Endothelial cell of umbilical vein (primary cell): ENCODE measurements at regions not wholly inside any gene's neighbourhood (a gene's known extent, or its start where the extent isn't known, plus 50 kb on each side); places are given as distances from the start of the nearest gene placed in this dataset.

Source experiments
- BruUV-seq: library from RNA; stranded (reverse); fragments of 400-500 nt; replicated peaks from 2 replicates; lab custom pipeline; 2021; lab: Mats Ljungman, UMichigan
- CTCF ChIA-PET: fragments of 300-600, 350-600 bp; sonication (Branson Sonifier 250); formaldehyde crosslinking; loops from one replicate; lab custom pipeline; 2021; ENCODE audit warnings: antibody characterized with exemption, inconsistent platforms; lab: Charles Lee
- POLR2A ChIA-PET: fragments of 300-600, 350-600 bp; sonication (Branson Sonifier 250); formaldehyde crosslinking; loops from one replicate; lab custom pipeline; 2021; ENCODE audit warnings: antibody characterized with exemption, inconsistent platforms; lab: Charles Lee
- DNase-seq: peaks from one replicate; pipeline ENCODE4 v3.0.0-alpha.2; 2011; ENCODE audit warnings: low read depth, low spot score
- FAIRE-seq: peaks from 2 replicates; lab custom pipeline; 2011; peaks lifted over from hg19 to GRCh38; lab: Jason Lieb, UNC
- H2AFZ ChIP-seq: 2 replicates; pipeline ENCODE4 v1.6.0; 2012; ENCODE audit warnings: low read depth, low read length, control low read depth, inconsistent platforms
- H3K27ac ChIP-seq: 2 replicates; pipeline ENCODE4 v1.5.1; 2011; ENCODE audit warnings: low read depth, mild to moderate bottlenecking, control low read depth, low read length, moderate library complexity; ENCODE audit not compliant: insufficient read depth
- H3K27me3 ChIP-seq, 2 experiments: 2 replicates each; pipeline versions ENCODE4 v1.6.0 to v1.6.1; 2011; ENCODE audit warnings: low read length in 2 of 2, mixed read lengths in 1 of 2; ENCODE audit not compliant: control insufficient read depth in 2 of 2, insufficient read depth in 2 of 2
- H3K36me3 ChIP-seq, 2 experiments: 2 replicates in 1 of 2; 3 replicates in 1 of 2; pipeline ENCODE4 v1.5.1; 2011; ENCODE audit warnings: low read length in 2 of 2, mild to moderate bottlenecking in 1 of 2, moderate library complexity in 1 of 2; ENCODE audit not compliant: control insufficient read depth in 2 of 2, insufficient read depth in 2 of 2; ENCODE audit errors: extremely low read depth in 1 of 2
- H3K4me1 ChIP-seq: 3 replicates; pipeline ENCODE4 v1.5.1; 2011; ENCODE audit warnings: mild to moderate bottlenecking, low read length; ENCODE audit not compliant: control insufficient read depth, insufficient read depth; ENCODE audit errors: extremely low read depth
- H3K4me2 ChIP-seq: 2 replicates; pipeline ENCODE4 v1.6.1; 2011; ENCODE audit warnings: low read length, control low read depth, mixed read lengths; ENCODE audit not compliant: insufficient read depth
- H3K4me3 ChIP-seq, 3 experiments: fragments of 200-600 bp in 1 of 3; sonication (generic), shearing (Covaris generic) in 1 of 3; replicated peaks in 1 of 3; 2 replicates each; pipeline ENCODE4 v1.5.1; 2011 to 2016; ENCODE audit warnings: control low read depth in 3 of 3, low read length in 3 of 3, mild to moderate bottlenecking in 2 of 3, inconsistent platforms in 1 of 3, low read depth in 1 of 3, moderate library complexity in 1 of 3; ENCODE audit not compliant: insufficient read depth in 1 of 3
- H3K79me2 ChIP-seq: 2 replicates; pipeline ENCODE4 v1.6.0; 2012; ENCODE audit warnings: low read length, inconsistent platforms; ENCODE audit not compliant: control insufficient read depth, insufficient read depth
- H3K9ac ChIP-seq: replicated peaks from 2 replicates; pipeline ENCODE3; 2011; ENCODE audit warnings: low read length, control low read depth; ENCODE audit not compliant: insufficient read depth; ENCODE audit errors: extremely low read depth
- H3K9me1 ChIP-seq: replicated peaks from 3 replicates; pipeline ENCODE4 v1.6.0; 2011; ENCODE audit warnings: mild to moderate bottlenecking, low read length; ENCODE audit not compliant: control insufficient read depth, insufficient read depth; ENCODE audit errors: extremely low read depth
- H3K9me3 ChIP-seq: replicated peaks from 2 replicates; pipeline ENCODE4 v1.5.1; 2012; ENCODE audit warnings: low read length, inconsistent platforms; ENCODE audit not compliant: control insufficient read depth, insufficient read depth
- H4K20me1 ChIP-seq: replicated peaks from 2 replicates; pipeline ENCODE3; 2011; ENCODE audit warnings: mild to moderate bottlenecking, low read length; ENCODE audit not compliant: control insufficient read depth, insufficient read depth; ENCODE audit errors: extremely low read depth
- CTCF ChIP-seq, 2 donors: IDR thresholded peaks; 1 replicate in 1 of 2; 2 replicates in 1 of 2; pipeline ENCODE4 v1.5.1; 2011; ENCODE audit warnings: low read length in 2 of 2, mild to moderate bottlenecking in 2 of 2, moderate library complexity in 2 of 2, control low read depth in 1 of 2, inconsistent platforms in 1 of 2, low read depth in 1 of 2; ENCODE audit not compliant: insufficient read depth in 1 of 2; ENCODE audit errors: extremely low read depth in 1 of 2
- FOS ChIP-seq: IDR thresholded peaks from 2 replicates; pipeline ENCODE4 v1.6.1; 2011; ENCODE audit warnings: mild to moderate bottlenecking, low read length, moderate library complexity, borderline replicate concordance; ENCODE audit not compliant: insufficient read depth
- GATA2 ChIP-seq: IDR thresholded peaks from 2 replicates; pipeline ENCODE4 v1.7.0; 2011; ENCODE audit warnings: low read depth, mild to moderate bottlenecking, moderate library complexity, mixed read lengths, low read length; ENCODE audit not compliant: insufficient read length, insufficient read depth
- JUN ChIP-seq: IDR thresholded peaks from 2 replicates; pipeline ENCODE4 v1.6.1; 2011; ENCODE audit warnings: borderline replicate concordance, low read depth; ENCODE audit not compliant: insufficient read length, insufficient read depth
- MYC ChIP-seq: IDR thresholded peaks from one replicate; pipeline ENCODE4 v1.6.1; 2011; ENCODE audit warnings: mild to moderate bottlenecking, low read depth, low read length
- POLR2AphosphoS5 ChIP-seq: IDR thresholded peaks from 2 replicates; pipeline ENCODE4 v1.6.1; 2012; ENCODE audit warnings: low read depth, mild to moderate bottlenecking, control low read depth, low read length, moderate library complexity; ENCODE audit not compliant: insufficient read depth
- dilution Hi-C: fragments of 300-500 bp; cut with MboI; formaldehyde crosslinking; loops from one replicate; pipeline ENCODE4 v1.15.0; 2019; ENCODE audit warnings: low sequenced_read_pairs; ENCODE audit not compliant: extremely low pct_ligation_motif_present
- intact Hi-C: fragments of 100-400 bp; cut with micrococcal nuclease; formaldehyde crosslinking; loops from one replicate; pipeline ENCODE4 v1.10.0; 2022

GRCh38 chr9:99680191-99680590 is 141.5 kb upstream of the NR4A3 start:
- Histone ChIP-seq H3K9me1 (no peaks in the 10 kb centered on the region), H3K79me2 (no peaks in the 10 kb centered on the region), H3K9ac (no peak overlapping the region), H3K27me3 (no peaks in the 10 kb centered on the region), H3K4me1 (no peaks in the 10 kb centered on the region), H2AFZ (no peak overlapping the region), H3K27ac (no peak overlapping the region), H3K9me3 (no peaks in the 10 kb centered on the region), H4K20me1 (no peaks in the 10 kb centered on the region), H3K4me2 (no peak overlapping the region), H3K36me3 (no peaks in the 10 kb centered on the region), H3K4me3 (no peak overlapping the region)
- ChIA-PET CTCF (interaction anchor here (2.0 kb wide), 1 partner anchor 13 kb away, joined by 8 read pairs; no protein-coding TSS in a partner anchor), POLR2A (no interaction called here)
- dilution Hi-C loops: no loop called here
- BruUV-seq: no TSS peak
- DNase-seq: peak; percentile 6
- no peak for FAIRE-seq
- intact Hi-C loops: no loop called here
- peak; percentile 36 for TF ChIP-seq FOS
- TF ChIP-seq MYC: no peak

GRCh38 chr9:99681113-99681512 is 140.6 kb upstream of the NR4A3 start:
- Histone ChIP-seq H4K20me1 (no peaks in the 10 kb centered on the region), H3K4me2 (no peak overlapping the region), H3K9ac (no peak overlapping the region), H3K79me2 (no peaks in the 10 kb centered on the region), H3K36me3 (no peaks in the 10 kb centered on the region), H3K4me3 (no peak overlapping the region), H3K4me1 (no peaks in the 10 kb centered on the region), H3K9me1 (no peaks in the 10 kb centered on the region), H3K27ac (no peak overlapping the region), H3K9me3 (no peaks in the 10 kb centered on the region), H2AFZ (no peak overlapping the region), H3K27me3 (no peaks in the 10 kb centered on the region)
- dilution Hi-C loops (no loop called here), intact Hi-C loops (no loop called here)
- DNase-seq: no peak
- POLR2A ChIA-PET: no interaction called here
- TF ChIP-seq JUN (no peak), CTCF (IDR thresholded peaks at IDR 0.05; ENCODE audit: extremely low read depth in 1 of 2, insufficient read depth in 1 of 2, low read depth in 1 of 2, low read length in 2 of 2) (no peak), GATA2 (no peak), MYC (no peak), POLR2AphosphoS5 (no peak)
- no peak for FAIRE-seq
- BruUV-seq: no TSS peak
- CTCF ChIA-PET: interaction anchor here (2.0 kb wide), 1 partner anchor 12 kb away, joined by 8 read pairs; no protein-coding TSS in a partner anchor
